HG02852 (cell line): ENCODE measurements at regions not wholly inside any gene's neighbourhood (a gene's known extent, or its start where the extent isn't known, plus 50 kb on each side); places are given as distances from the start of the nearest gene placed in this dataset.
A peak's percentile ranks its signal among the peaks of the same experiment; 100 is the strongest.
"Not testable (repeated sequence)": the region's sequence is repeated elsewhere in the genome, so short reads cannot be mapped to it uniquely, and the experiment has no call there.

Experiments
- ATAC-seq: cut with Tn5 transposase; IDR thresholded peaks from one replicate; pipeline ENCODE4 v1.9.1; 2021; ENCODE audit warnings: mild to moderate bottlenecking, moderate library complexity; ENCODE audit not compliant: unreplicated experiment

- ATAC-seq: no peak
Measured at GRCh38 chr7:82701949-82702348, 258.4 kb upstream of the CACNA2D1 start.

- no peak for ATAC-seq
Measured at GRCh38 chr7:82700741-82701140, 257.2 kb upstream of the CACNA2D1 start.

GRCh38 chr7:82699773-82700186, 256.2 kb upstream of the CACNA2D1 start:
- no peak for ATAC-seq

GRCh38 chr7:82697897-82698296, 254.3 kb upstream of the CACNA2D1 start:
- ATAC-seq: no peak

- no peak for ATAC-seq
Measured at GRCh38 chr7:82696631-82697030, 253.1 kb upstream of the CACNA2D1 start.

- ATAC-seq: no peak
Measured at GRCh38 chr7:82694022-82694421, 250.4 kb upstream of the CACNA2D1 start.

- ATAC-seq: no peak
Measured at GRCh38 chr7:82690929-82691328, 247.4 kb upstream of the CACNA2D1 start.

GRCh38 chr7:82685214-82685613, 241.6 kb upstream of the CACNA2D1 start:
- ATAC-seq: no peak

- ATAC-seq: no peak
Measured at GRCh38 chr7:82678716-82679115, 235.1 kb upstream of the CACNA2D1 start.

GRCh38 chr7:82678259-82678658, 234.7 kb upstream of the CACNA2D1 start:
- no peak for ATAC-seq

- ATAC-seq: peak; percentile 79
Measured at GRCh38 chr7:82677493-82677892, 233.9 kb upstream of the CACNA2D1 start.

GRCh38 chr7:82676777-82677463, 233.3 kb upstream of the CACNA2D1 start:
- ATAC-seq: no peak

GRCh38 chr7:82675396-82675795, 231.8 kb upstream of the CACNA2D1 start:
- no peak for ATAC-seq

- ATAC-seq: no peak
Measured at GRCh38 chr7:82674268-82674667, 230.7 kb upstream of the CACNA2D1 start.

GRCh38 chr7:82672078-82672477, 228.5 kb upstream of the CACNA2D1 start:
- ATAC-seq: no peak

- no peak for ATAC-seq
Measured at GRCh38 chr7:82669141-82669540, 225.6 kb upstream of the CACNA2D1 start.

- ATAC-seq: no peak
Measured at GRCh38 chr7:82668676-82669075, 225.1 kb upstream of the CACNA2D1 start.

GRCh38 chr7:82665966-82666507, 222.5 kb upstream of the CACNA2D1 start:
- ATAC-seq: no peak

GRCh38 chr7:82655965-82656364, 212.4 kb upstream of the CACNA2D1 start:
- ATAC-seq: no peak

- ATAC-seq: not testable (repeated sequence)
Measured at GRCh38 chr7:82650095-82650494, 206.5 kb upstream of the CACNA2D1 start.

GRCh38 chr7:82633592-82633991, 190.0 kb upstream of the CACNA2D1 start:
- ATAC-seq: no peak

- no peak for ATAC-seq
Measured at GRCh38 chr7:82631998-82632397, 188.4 kb upstream of the CACNA2D1 start.

- ATAC-seq: no peak
Measured at GRCh38 chr7:82629583-82629982, 186.0 kb upstream of the CACNA2D1 start.
